ENCODE measurements at regions not wholly inside any gene's neighbourhood (a gene's known extent, or its start where the extent isn't known, plus 50 kb on each side); places are given as distances from the start of the nearest gene placed in this dataset.

GRCh38 chr13:72346716-72347115, 380.7 kb downstream of the MZT1 start:
- no peak for DNase-seq
- intact Hi-C loops (cut with micrococcal nuclease): no loop called here
- H3K9me3 Mint-ChIP-seq: peaks cover 5% of the 10 kb centered on the region
- ChIA-PET POLR2A (no interaction called here), CTCF (no interaction called here)
- no peak for TF ChIP-seq CTCF (IDR thresholded peaks at IDR 0.05)
- no peak overlapping the region for H3K4me3 Mint-ChIP-seq
- no peaks in the 10 kb centered on the region for H3K27me3 Mint-ChIP-seq
- H3K36me3 Mint-ChIP-seq (ENCODE audit: low read depth): no peaks in the 10 kb centered on the region
- no peak for ATAC-seq (ENCODE audit: low read depth)
- no peaks in the 10 kb centered on the region for H3K4me1 Mint-ChIP-seq
- H3K27ac Mint-ChIP-seq: no peak overlapping the region

DNA sequence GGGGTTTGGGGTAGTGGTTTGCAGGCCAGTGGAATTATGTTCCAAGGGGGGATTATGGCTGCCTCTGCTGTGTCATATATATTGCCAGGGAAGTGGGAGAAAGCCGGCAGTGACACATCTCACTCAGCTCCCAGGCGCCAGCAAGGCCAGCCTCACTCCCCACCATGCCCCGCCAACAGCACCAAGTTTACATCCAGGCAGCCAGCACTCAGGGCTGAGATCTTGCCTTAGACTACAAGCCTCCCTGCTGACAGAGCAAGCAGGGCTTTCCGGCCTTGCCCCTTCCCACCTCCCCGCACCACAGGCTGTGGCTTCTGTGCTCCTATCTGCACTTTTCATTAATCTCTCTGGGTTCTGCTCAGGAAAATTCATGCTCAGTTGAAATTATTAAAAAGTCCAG, 385.1 kb downstream of the MZT1 start:
- ChIA-PET CTCF (no interaction called here), POLR2A (no interaction called here)
- Mint-ChIP-seq H3K27me3 (no peaks in the 10 kb centered on the region), H3K36me3 (ENCODE audit: low read depth) (no peaks in the 10 kb centered on the region), H3K4me1 (no peaks in the 10 kb centered on the region), H3K9me3 (peaks cover 8% of the 10 kb centered on the region), H3K27ac (no peak overlapping the region), H3K4me3 (no peak overlapping the region)
- TF ChIP-seq CTCF (IDR thresholded peaks at IDR 0.05): no peak
- ATAC-seq (ENCODE audit: low read depth): no peak
- intact Hi-C loops (cut with micrococcal nuclease): no loop called here
- no peak for DNase-seq

DNA sequence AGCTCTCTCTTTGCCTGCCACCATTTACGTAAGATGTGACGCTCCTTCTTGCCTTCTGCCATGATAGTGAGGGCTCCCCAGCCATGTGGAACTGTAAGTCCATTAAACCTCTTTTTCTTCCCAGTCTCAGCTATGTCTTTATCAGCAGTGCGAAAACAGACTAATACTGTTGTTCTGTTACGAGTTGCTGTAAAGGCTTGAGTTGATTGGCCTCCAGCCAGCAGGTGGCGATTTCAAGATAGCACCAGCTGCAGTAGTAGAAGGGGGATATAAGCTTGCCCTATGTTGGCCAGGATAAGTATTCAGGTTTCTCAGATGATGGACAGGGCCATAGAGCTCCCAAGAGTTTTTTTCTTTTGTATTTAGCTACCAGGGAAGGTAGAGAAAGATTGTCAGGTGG, 385.5 kb downstream of the MZT1 start:
- intact Hi-C loops (cut with micrococcal nuclease): no loop called here
- ATAC-seq (ENCODE audit: low read depth) (no peak), DNase-seq (no peak)
- no peaks in the 10 kb centered on the region for H3K4me1 Mint-ChIP-seq
- no peak for TF ChIP-seq CTCF (IDR thresholded peaks at IDR 0.05)
- no peaks in the 10 kb centered on the region for H3K27me3 Mint-ChIP-seq
- no peak overlapping the region for H3K27ac Mint-ChIP-seq
- H3K9me3 Mint-ChIP-seq: peaks cover 8% of the 10 kb centered on the region
- POLR2A ChIA-PET: no interaction called here
- CTCF ChIA-PET: no interaction called here
- H3K36me3 Mint-ChIP-seq (ENCODE audit: low read depth): no peaks in the 10 kb centered on the region
- H3K4me3 Mint-ChIP-seq: no peak overlapping the region

DNA sequence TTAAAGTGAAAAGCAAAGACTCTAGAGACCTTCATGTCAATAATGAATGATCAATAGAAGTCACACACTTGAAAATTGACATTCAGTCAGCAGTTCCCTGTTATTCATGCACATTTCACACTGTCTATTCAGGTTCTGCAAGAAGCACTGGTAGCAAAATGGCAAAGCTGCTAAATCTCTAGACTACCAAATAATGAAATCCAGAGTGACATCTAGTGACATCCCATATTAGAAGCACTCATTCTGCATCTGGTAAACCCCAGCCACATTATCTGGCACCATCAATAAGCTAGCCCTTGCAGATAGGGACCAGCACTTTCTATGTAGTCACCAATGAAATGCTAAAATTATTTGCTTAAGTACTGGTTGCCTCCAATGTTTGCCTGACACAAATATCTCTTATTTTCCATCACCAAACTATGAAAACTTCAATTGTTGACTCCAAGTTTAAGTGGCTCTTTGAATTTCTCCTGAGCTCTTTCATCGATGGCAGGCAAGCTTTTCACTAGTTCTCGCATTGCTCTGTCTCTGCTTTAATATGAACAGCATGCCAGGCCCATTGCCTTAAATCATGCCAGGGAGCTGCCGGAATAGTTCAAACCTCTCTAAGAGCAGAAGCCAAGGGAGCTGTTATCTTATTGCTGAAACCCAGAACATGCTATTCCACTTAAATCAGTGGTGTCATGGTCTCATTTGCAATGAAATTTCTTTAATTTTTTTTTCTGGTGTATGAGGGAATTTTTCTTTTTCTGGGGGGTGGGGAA, 409.9 kb downstream of the MZT1 start:
- DNase-seq: no peak
- intact Hi-C loops (cut with micrococcal nuclease): no loop called here
- Mint-ChIP-seq H3K4me3 (no peak overlapping the region), H3K27me3 (no peaks in the 10 kb centered on the region), H3K27ac (no peak overlapping the region), H3K9me3 (peaks cover 4% of the 10 kb centered on the region), H3K4me1 (no peaks in the 10 kb centered on the region), H3K36me3 (ENCODE audit: low read depth) (no peaks in the 10 kb centered on the region)
- TF ChIP-seq CTCF (IDR thresholded peaks at IDR 0.05): no peak
- ATAC-seq (ENCODE audit: low read depth): no peak
- POLR2A ChIA-PET: no interaction called here
- CTCF ChIA-PET: no interaction called here

GRCh38 chr13:72316716-72317115, 410.7 kb downstream of the MZT1 start:
- Mint-ChIP-seq H3K9me3 (peaks cover 3% of the 10 kb centered on the region), H3K4me1 (no peaks in the 10 kb centered on the region), H3K27ac (no peak overlapping the region), H3K36me3 (ENCODE audit: low read depth) (no peaks in the 10 kb centered on the region), H3K27me3 (no peaks in the 10 kb centered on the region), H3K4me3 (no peak overlapping the region)
- TF ChIP-seq CTCF (IDR thresholded peaks at IDR 0.05): no peak
- POLR2A ChIA-PET: no interaction called here
- CTCF ChIA-PET: no interaction called here
- ATAC-seq (ENCODE audit: low read depth): no peak
- intact Hi-C loops (cut with micrococcal nuclease): no loop called here
- no peak for DNase-seq

Measured in activated B cell treated with CpG ODN at 0.5 μM for 24 hours (primary cell).